ENCODE measurements at regions not wholly inside any gene's neighbourhood (a gene's known extent, or its start where the extent isn't known, plus 50 kb on each side); places are given as distances from the start of the nearest gene placed in this dataset.
A peak's percentile ranks its signal among the peaks of the same experiment; 100 is the strongest.

GRCh38 chr3:46091741-46092701, 64.7 kb upstream of the XCR1 start:
- H3K9me3 ChIP-seq (ENCODE audit: insufficient read depth, low read length), result peaks cover 14% of the 10 kb centered on the region
- peaks cover 85% of the 10 kb centered on the region for H3K4me1 ChIP-seq (ENCODE audit: low read length)
- peak overlapping the region; percentile 51 for H3K4me2 ChIP-seq (ENCODE audit: low read length)
- no peak overlapping the region for H3K4me3 ChIP-seq (ENCODE audit: low read length)
- no peak overlapping the region for H2AFZ ChIP-seq (ENCODE audit: low read depth, low read length)
- TF ChIP-seq EZH2phosphoT487 (IDR thresholded peaks at IDR 0.05; ENCODE audit: low read depth) (no peak), CTCF (IDR thresholded peaks at IDR 0.05; ENCODE audit: low read depth, low read length) (no peak)
- H3K27ac ChIP-seq (ENCODE audit: low read length), result peak overlapping the region; percentile 15; the same call in 1 of the 2 replicates
- peaks cover 14% of the 10 kb centered on the region; the same call in 1 of the 2 replicates for H3K27me3 ChIP-seq (ENCODE audit: low read depth, low read length)
- no peak overlapping the region for H3K9ac ChIP-seq (ENCODE audit: low read length)
- H4K20me1 ChIP-seq (ENCODE audit: insufficient read depth, low read length), result no peaks in the 10 kb centered on the region
- H3K79me2 ChIP-seq (ENCODE audit: low read length), result no peaks in the 10 kb centered on the region
- peaks cover 9% of the 10 kb centered on the region for H3K36me3 ChIP-seq (replicated peaks; ENCODE audit: low read depth, low read length)

- no peaks in the 10 kb centered on the region for H4K20me1 ChIP-seq (ENCODE audit: insufficient read depth, low read length)
- H3K27ac ChIP-seq (ENCODE audit: low read length), result peak overlapping the region; percentile 1; the same call in 1 of the 2 replicates
- H3K79me2 ChIP-seq (ENCODE audit: low read length), result no peaks in the 10 kb centered on the region
- 0 out of 2 replicates have a peak overlapping the region, but pooled peaks have one; percentile 2 for H3K4me2 ChIP-seq (ENCODE audit: low read length)
- peaks cover 9% of the 10 kb centered on the region for H3K36me3 ChIP-seq (replicated peaks; ENCODE audit: low read depth, low read length)
- no peak overlapping the region for H3K4me3 ChIP-seq (ENCODE audit: low read length)
- H3K27me3 ChIP-seq (ENCODE audit: low read depth, low read length), result peaks cover 18% of the 10 kb centered on the region; the same call in 1 of the 2 replicates
- peaks cover 75% of the 10 kb centered on the region for H3K4me1 ChIP-seq (ENCODE audit: low read length)
- TF ChIP-seq EZH2phosphoT487 (IDR thresholded peaks at IDR 0.05; ENCODE audit: low read depth) (no peak), CTCF (IDR thresholded peaks at IDR 0.05; ENCODE audit: low read depth, low read length) (no peak)
- H3K9me3 ChIP-seq (ENCODE audit: insufficient read depth, low read length), result peaks cover 14% of the 10 kb centered on the region
- no peak overlapping the region for H3K9ac ChIP-seq (ENCODE audit: low read length)
- no peak overlapping the region for H2AFZ ChIP-seq (ENCODE audit: low read depth, low read length)
Observed at GRCh38 chr3:46091046-46091445, 63.8 kb upstream of the XCR1 start.

GRCh38 chr3:46090161-46090591, 62.9 kb upstream of the XCR1 start:
- no peak overlapping the region for H3K4me3 ChIP-seq (ENCODE audit: low read length)
- H3K9ac ChIP-seq (ENCODE audit: low read length), result peak overlapping the region; percentile 5; the same call in 1 of the 2 replicates
- peak overlapping the region; percentile 53 for H3K4me2 ChIP-seq (ENCODE audit: low read length)
- TF ChIP-seq CTCF (IDR thresholded peaks at IDR 0.05; ENCODE audit: low read depth, low read length) (no peak), EZH2phosphoT487 (IDR thresholded peaks at IDR 0.05; ENCODE audit: low read depth) (no peak)
- no peaks in the 10 kb centered on the region for H3K79me2 ChIP-seq (ENCODE audit: low read length)
- H3K27me3 ChIP-seq (ENCODE audit: low read depth, low read length), result peaks cover 18% of the 10 kb centered on the region; the same call in 1 of the 2 replicates
- H3K36me3 ChIP-seq (replicated peaks; ENCODE audit: low read depth, low read length), result peaks cover 9% of the 10 kb centered on the region
- peaks cover 66% of the 10 kb centered on the region for H3K4me1 ChIP-seq (ENCODE audit: low read length)
- peak overlapping the region; percentile 12; the same call in 1 of the 2 replicates for H3K27ac ChIP-seq (ENCODE audit: low read length)
- H2AFZ ChIP-seq (ENCODE audit: low read depth, low read length), result no peak overlapping the region
- H4K20me1 ChIP-seq (ENCODE audit: insufficient read depth, low read length), result no peaks in the 10 kb centered on the region
- H3K9me3 ChIP-seq (ENCODE audit: insufficient read depth, low read length), result peaks cover 14% of the 10 kb centered on the region

Data from OCI-LY3 (cell line).